HEK293 (cell line): ENCODE measurements at regions not wholly inside any gene's neighbourhood (a gene's known extent, or its start where the extent isn't known, plus 50 kb on each side); places are given as distances from the start of the nearest gene placed in this dataset.

Experiments used
- CTCF ChIA-PET: fragments of 350-600 bp; formaldehyde crosslinking; extraction: SDS; loops from one replicate; lab custom pipeline; 2021; ENCODE audit warnings: antibody characterized with exemption; lab: Yijun Ruan, JAX
- POLR2A ChIA-PET: fragments of 300-600 bp; formaldehyde crosslinking; extraction: SDS; loops from one replicate; lab custom pipeline; 2020; ENCODE audit warnings: antibody characterized with exemption, inconsistent platforms; lab: Yijun Ruan, JAX
- H3K27ac ChIP-seq: fragments of 200-500 bp; sonication (Bioruptor generic); 2 replicates; pipeline ENCODE4 v1.5.1; 2014; ENCODE audit warnings: low read depth, low read length, control low read depth, inconsistent platforms; ENCODE audit errors: extremely low read depth
- H3K36me3 ChIP-seq, 2 experiments: fragments of 200-500 bp in 1 of 2; sonication (Bioruptor generic) in 1 of 2; 1 replicate in 1 of 2; 2 replicates in 1 of 2; pipeline ENCODE4 v1.5.1; 2014 to 2017; ENCODE audit warnings: inconsistent platforms in 2 of 2, low read length in 2 of 2; ENCODE audit not compliant: control insufficient read depth in 2 of 2, insufficient read depth in 1 of 2
- H3K4me1 ChIP-seq: fragments of 200-500 bp; sonication (Bioruptor generic); 2 replicates; pipeline ENCODE4 v1.5.1; 2014; ENCODE audit warnings: mild to moderate bottlenecking, low read length, inconsistent platforms; ENCODE audit not compliant: control insufficient read depth, insufficient read depth
- H3K4me3 ChIP-seq: 2 replicates; pipeline ENCODE4 v1.5.1; 2011; ENCODE audit warnings: low read depth, mild to moderate bottlenecking, control low read depth, low read length, moderate library complexity
- H3K9me3 ChIP-seq: fragments of 200-500 bp; sonication (Bioruptor generic); 2 replicates; pipeline ENCODE4 v1.5.1; 2014; ENCODE audit warnings: low read depth, low read length, inconsistent platforms; ENCODE audit not compliant: control insufficient read depth, insufficient read depth
- GLI2 ChIP-seq: fragments of 450-650 bp; formaldehyde crosslinking; IDR thresholded peaks from 2 replicates; pipeline ENCODE4; 2017; ENCODE audit warnings: missing biosample characterization, missing genetic modification characterization, low read depth, borderline replicate concordance
- GLIS1 ChIP-seq: fragments of 450-650 bp; formaldehyde crosslinking; IDR thresholded peaks from 2 replicates; pipeline ENCODE4 v1.5.1; 2016; ENCODE audit warnings: missing biosample characterization, missing genetic modification characterization
- MYNN ChIP-seq: fragments of 450-650 bp; formaldehyde crosslinking; IDR thresholded peaks from 2 replicates; pipeline ENCODE4 v1.5.1; 2016; ENCODE audit warnings: missing biosample characterization, missing genetic modification characterization, borderline replicate concordance
- OVOL3 ChIP-seq: fragments of 450-650 bp; formaldehyde crosslinking; IDR thresholded peaks from 2 replicates; pipeline ENCODE4 v1.5.1; 2016; ENCODE audit warnings: missing biosample characterization, missing genetic modification characterization
- REST ChIP-seq: fragments of 450-650 bp; formaldehyde crosslinking; IDR thresholded peaks from 2 replicates; pipeline ENCODE4 v1.5.1; 2016; ENCODE audit warnings: missing biosample characterization, missing genetic modification characterization
- YY2 ChIP-seq: fragments of 450-650 bp; formaldehyde crosslinking; IDR thresholded peaks from 2 replicates; pipeline ENCODE4 v1.5.1; 2016; ENCODE audit warnings: missing biosample characterization, missing genetic modification characterization
- ZBTB7A ChIP-seq: fragments of 450-650 bp; formaldehyde crosslinking; IDR thresholded peaks from 2 replicates; pipeline ENCODE4 v1.5.1; 2016; ENCODE audit warnings: low read depth, missing biosample characterization, missing genetic modification characterization
- ZNF112 ChIP-seq: fragments of 450-650 bp; formaldehyde crosslinking; IDR thresholded peaks from 2 replicates; pipeline ENCODE4 v1.5.0; 2017; ENCODE audit warnings: missing biosample characterization, missing genetic modification characterization
- ZNF18 ChIP-seq: fragments of 450-650 bp; formaldehyde crosslinking; IDR thresholded peaks from 2 replicates; pipeline ENCODE4 v1.5.1; 2016; ENCODE audit warnings: missing biosample characterization, missing genetic modification characterization
- ZNF184 ChIP-seq: fragments of 450-650 bp; IDR thresholded peaks from 2 replicates; pipeline ENCODE4 v1.5.1; 2018; ENCODE audit warnings: missing biosample characterization, mild to moderate bottlenecking, missing genetic modification characterization
- ZNF292 ChIP-seq: fragments of 450-650 bp; formaldehyde crosslinking; IDR thresholded peaks from 2 replicates; pipeline ENCODE4 v1.5.1; 2016; ENCODE audit warnings: low read depth, missing biosample characterization, missing genetic modification characterization, borderline replicate concordance
- ZNF324 ChIP-seq: fragments of 450-650 bp; formaldehyde crosslinking; IDR thresholded peaks from 2 replicates; pipeline ENCODE4 v1.5.1; 2016; ENCODE audit warnings: missing biosample characterization, missing genetic modification characterization
- ZNF335 ChIP-seq: fragments of 450-650 bp; formaldehyde crosslinking; conservative IDR thresholded peaks from 2 replicates; pipeline ENCODE4 v1.5.1; 2016; ENCODE audit warnings: missing biosample characterization, missing genetic modification characterization
- ZNF354C ChIP-seq: fragments of 450-650 bp; formaldehyde crosslinking; IDR thresholded peaks from 2 replicates; pipeline ENCODE4 v1.5.1; 2016; ENCODE audit warnings: missing biosample characterization, missing genetic modification characterization, low read depth, borderline replicate concordance
- ZNF416 ChIP-seq: fragments of 450-650 bp; formaldehyde crosslinking; IDR thresholded peaks from 2 replicates; pipeline ENCODE4 v1.5.1; 2016; ENCODE audit warnings: missing biosample characterization, missing genetic modification characterization
- ZNF549 ChIP-seq: fragments of 450-650 bp; IDR thresholded peaks from 2 replicates; pipeline ENCODE4 v1.5.1; 2018; ENCODE audit warnings: missing biosample characterization, missing genetic modification characterization, mild to moderate bottlenecking, inconsistent platforms, moderate library complexity
- ZNF629 ChIP-seq: fragments of 450-650 bp; formaldehyde crosslinking; IDR thresholded peaks from 2 replicates; pipeline ENCODE4 v1.5.1; 2017; ENCODE audit warnings: missing biosample characterization, missing genetic modification characterization
- ZNF670 ChIP-seq: fragments of 450-650 bp; formaldehyde crosslinking; IDR thresholded peaks from 2 replicates; pipeline ENCODE4 v1.5.1; 2016; ENCODE audit warnings: missing biosample characterization, missing genetic modification characterization, low read depth
- ZNF692 ChIP-seq: fragments of 450-650 bp; formaldehyde crosslinking; IDR thresholded peaks from 2 replicates; pipeline ENCODE4 v1.5.1; 2016; ENCODE audit warnings: missing biosample characterization, missing genetic modification characterization
- ZXDB ChIP-seq: fragments of 450-650 bp; formaldehyde crosslinking; IDR thresholded peaks from 2 replicates; pipeline ENCODE4 v1.5.1; 2016; ENCODE audit warnings: missing biosample characterization, missing genetic modification characterization
- TF ChIP-seq, protein P1 (sequence below): IDR thresholded peaks from 2 replicates; pipeline ENCODE4 v1.6.1; 2011; ENCODE audit warnings: mild to moderate bottlenecking, low read depth, low read length, borderline replicate concordance
- TF ChIP-seq, protein P2 (sequence below): fragments of 450-650 bp; formaldehyde crosslinking; IDR thresholded peaks from 2 replicates; pipeline ENCODE4 v1.5.1; 2017; ENCODE audit warnings: missing biosample characterization, missing genetic modification characterization
- TF ChIP-seq, protein P3 (sequence below): fragments of 450-650 bp; formaldehyde crosslinking; conservative IDR thresholded peaks from 2 replicates; pipeline ENCODE4 v1.5.1; 2016; ENCODE audit warnings: low read depth, missing biosample characterization, missing genetic modification characterization

GRCh38 chr18:76054156-76054555, 440.9 kb downstream of the ZNF516 start:
- CTCF ChIA-PET = no interaction called here
- no peak overlapping the region for H3K27ac ChIP-seq
- TF ChIP-seq ZNF416 (tag by site-specific recombination) (no peak), ZNF692 (tag by site-specific recombination) (no peak), ZNF549 (no peak), ZNF324 (tag by site-specific recombination) (no peak)
- no peak overlapping the region for H3K4me3 ChIP-seq
- H3K4me1 ChIP-seq = no peaks in the 10 kb centered on the region
- H3K9me3 ChIP-seq = no peaks in the 10 kb centered on the region
- H3K36me3 ChIP-seq = no peaks in the 10 kb centered on the region
- POLR2A ChIA-PET = no interaction called here

DNA sequence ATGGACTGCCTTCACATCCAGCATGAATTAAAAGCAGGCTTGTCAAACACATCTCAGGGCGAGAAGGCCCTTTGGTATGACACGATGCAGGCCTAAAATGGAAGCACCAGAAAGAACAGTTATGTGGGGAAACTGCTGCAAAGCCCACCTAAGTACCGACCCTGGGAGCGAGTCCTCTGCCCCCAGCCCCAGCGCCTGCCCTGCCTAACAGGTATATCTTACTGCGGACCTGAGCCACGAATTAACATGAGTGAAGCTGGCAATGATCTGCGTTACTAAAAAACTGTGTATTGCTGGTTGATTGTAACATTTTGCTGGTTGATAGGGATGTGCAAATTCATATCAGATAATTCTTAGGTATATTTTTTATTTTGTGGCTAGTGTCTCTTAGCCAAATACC, 441.5 kb downstream of the ZNF516 start:
- CTCF ChIA-PET = interaction anchor here (0.6 kb wide), 1 partner anchor 520 kb away, joined by 4 read pairs; no protein-coding TSS in a partner anchor
- Histone ChIP-seq H3K9me3 (no peaks in the 10 kb centered on the region), H3K4me1 (no peaks in the 10 kb centered on the region), H3K36me3 (no peaks in the 10 kb centered on the region), H3K4me3 (no peak overlapping the region), H3K27ac (no peak overlapping the region)
- POLR2A ChIA-PET = no interaction called here
- TF ChIP-seq, protein P1, sequence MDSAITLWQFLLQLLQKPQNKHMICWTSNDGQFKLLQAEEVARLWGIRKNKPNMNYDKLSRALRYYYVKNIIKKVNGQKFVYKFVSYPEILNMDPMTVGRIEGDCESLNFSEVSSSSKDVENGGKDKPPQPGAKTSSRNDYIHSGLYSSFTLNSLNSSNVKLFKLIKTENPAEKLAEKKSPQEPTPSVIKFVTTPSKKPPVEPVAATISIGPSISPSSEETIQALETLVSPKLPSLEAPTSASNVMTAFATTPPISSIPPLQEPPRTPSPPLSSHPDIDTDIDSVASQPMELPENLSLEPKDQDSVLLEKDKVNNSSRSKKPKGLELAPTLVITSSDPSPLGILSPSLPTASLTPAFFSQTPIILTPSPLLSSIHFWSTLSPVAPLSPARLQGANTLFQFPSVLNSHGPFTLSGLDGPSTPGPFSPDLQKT = no peak
- TF ChIP-seq GLI2 (tag by site-specific recombination) = no peak
- no peak for TF ChIP-seq ZNF292
- no peak for TF ChIP-seq ZBTB7A (tag by site-specific recombination)
- no peak for TF ChIP-seq ZNF670
- TF ChIP-seq ZXDB (tag by site-specific recombination) = no peak
- no peak for TF ChIP-seq ZNF112 (tag by site-specific recombination)
- TF ChIP-seq, protein P2, sequence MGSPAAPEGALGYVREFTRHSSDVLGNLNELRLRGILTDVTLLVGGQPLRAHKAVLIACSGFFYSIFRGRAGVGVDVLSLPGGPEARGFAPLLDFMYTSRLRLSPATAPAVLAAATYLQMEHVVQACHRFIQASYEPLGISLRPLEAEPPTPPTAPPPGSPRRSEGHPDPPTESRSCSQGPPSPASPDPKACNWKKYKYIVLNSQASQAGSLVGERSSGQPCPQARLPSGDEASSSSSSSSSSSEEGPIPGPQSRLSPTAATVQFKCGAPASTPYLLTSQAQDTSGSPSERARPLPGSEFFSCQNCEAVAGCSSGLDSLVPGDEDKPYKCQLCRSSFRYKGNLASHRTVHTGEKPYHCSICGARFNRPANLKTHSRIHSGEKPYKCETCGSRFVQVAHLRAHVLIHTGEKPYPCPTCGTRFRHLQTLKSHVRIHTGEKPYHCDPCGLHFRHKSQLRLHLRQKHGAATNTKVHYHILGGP = no peak
- TF ChIP-seq ZNF354C (tag by site-specific recombination) = no peak
- TF ChIP-seq, protein P3, sequence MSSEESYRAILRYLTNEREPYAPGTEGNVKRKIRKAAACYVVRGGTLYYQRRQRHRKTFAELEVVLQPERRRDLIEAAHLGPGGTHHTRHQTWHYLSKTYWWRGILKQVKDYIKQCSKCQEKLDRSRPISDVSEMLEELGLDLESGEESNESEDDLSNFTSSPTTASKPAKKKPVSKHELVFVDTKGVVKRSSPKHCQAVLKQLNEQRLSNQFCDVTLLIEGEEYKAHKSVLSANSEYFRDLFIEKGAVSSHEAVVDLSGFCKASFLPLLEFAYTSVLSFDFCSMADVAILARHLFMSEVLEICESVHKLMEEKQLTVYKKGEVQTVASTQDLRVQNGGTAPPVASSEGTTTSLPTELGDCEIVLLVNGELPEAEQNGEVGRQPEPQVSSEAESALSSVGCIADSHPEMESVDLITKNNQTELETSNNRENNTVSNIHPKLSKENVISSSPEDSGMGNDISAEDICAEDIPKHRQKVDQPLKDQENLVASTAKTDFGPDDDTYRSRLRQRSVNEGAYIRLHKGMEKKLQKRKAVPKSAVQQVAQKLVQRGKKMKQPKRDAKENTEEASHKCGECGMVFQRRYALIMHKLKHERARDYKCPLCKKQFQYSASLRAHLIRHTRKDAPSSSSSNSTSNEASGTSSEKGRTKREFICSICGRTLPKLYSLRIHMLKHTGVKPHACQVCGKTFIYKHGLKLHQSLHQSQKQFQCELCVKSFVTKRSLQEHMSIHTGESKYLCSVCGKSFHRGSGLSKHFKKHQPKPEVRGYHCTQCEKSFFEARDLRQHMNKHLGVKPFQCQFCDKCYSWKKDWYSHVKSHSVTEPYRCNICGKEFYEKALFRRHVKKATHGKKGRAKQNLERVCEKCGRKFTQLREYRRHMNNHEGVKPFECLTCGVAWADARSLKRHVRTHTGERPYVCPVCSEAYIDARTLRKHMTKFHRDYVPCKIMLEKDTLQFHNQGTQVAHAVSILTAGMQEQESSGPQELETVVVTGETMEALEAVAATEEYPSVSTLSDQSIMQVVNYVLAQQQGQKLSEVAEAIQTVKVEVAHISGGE = no peak
- TF ChIP-seq ZNF184 (tag by site-specific recombination) = no peak
- no peak for TF ChIP-seq YY2 (tag by site-specific recombination)
- TF ChIP-seq ZNF629 (tag by site-specific recombination) = no peak
- TF ChIP-seq REST (tag by site-specific recombination) = no peak
- TF ChIP-seq OVOL3 (tag by site-specific recombination) = no peak
- TF ChIP-seq GLIS1 = no peak
- TF ChIP-seq MYNN (tag by site-specific recombination) = no peak
- TF ChIP-seq ZNF18 (tag by site-specific recombination) = no peak
- TF ChIP-seq ZNF335 (tag by site-specific recombination) = no peak
